Activated CD4-positive, CD25-positive, alpha-beta regulatory T cell (primary cell): ENCODE measurements at regions not wholly inside any gene's neighbourhood (a gene's known extent, or its start where the extent isn't known, plus 50 kb on each side); places are given as distances from the start of the nearest gene placed in this dataset.
"Not testable (repeated sequence)": the region's sequence is repeated elsewhere in the genome, so short reads cannot be mapped to it uniquely, and the experiment has no call there.

Experiments
- DNase-seq, 4 experiments: peaks; one replicate each; lab custom pipeline; 2025; lab: John Stamatoyannopoulos, UW

DNA sequence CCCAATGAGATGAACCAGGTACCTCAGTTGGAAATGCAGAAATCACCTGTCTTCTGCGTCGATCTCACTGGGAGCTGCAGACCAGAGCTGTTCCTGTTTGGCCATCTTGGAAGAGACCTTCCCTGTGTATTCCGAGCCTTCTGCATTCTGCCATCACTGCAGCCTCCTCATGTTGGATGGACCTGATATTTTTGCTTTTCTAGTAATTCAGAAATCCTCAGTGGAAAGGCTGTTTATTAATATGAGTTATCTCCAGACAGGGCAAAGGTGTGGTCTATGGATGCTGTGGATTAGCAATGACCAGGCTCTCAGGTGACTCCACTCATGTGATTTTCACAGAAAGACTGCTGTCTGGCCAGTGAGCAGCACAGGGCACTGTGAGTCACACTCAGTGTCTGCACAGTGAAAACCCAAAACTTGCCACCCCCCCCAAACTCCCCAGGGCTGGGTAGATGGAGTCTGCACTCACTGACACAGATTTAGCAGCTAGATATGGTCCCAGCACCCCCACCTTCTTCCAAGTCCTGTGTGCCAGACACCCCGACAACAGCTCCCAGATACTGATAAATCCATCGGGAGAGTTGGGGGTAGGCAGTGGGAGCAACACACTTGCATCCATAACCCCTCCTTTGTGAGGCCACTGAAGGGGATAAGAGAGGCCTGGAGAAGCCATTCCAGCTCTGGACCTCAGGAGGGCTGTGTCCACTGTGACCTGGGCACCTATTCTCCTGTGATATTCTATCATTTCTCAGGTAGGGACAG, 75.2 kb upstream of the TOP3B start:
- no peak for DNase-seq

GRCh38 chr22:22056809-22057594, 74.4 kb upstream of the TOP3B start:
- DNase-seq = not testable (repeated sequence)

DNA sequence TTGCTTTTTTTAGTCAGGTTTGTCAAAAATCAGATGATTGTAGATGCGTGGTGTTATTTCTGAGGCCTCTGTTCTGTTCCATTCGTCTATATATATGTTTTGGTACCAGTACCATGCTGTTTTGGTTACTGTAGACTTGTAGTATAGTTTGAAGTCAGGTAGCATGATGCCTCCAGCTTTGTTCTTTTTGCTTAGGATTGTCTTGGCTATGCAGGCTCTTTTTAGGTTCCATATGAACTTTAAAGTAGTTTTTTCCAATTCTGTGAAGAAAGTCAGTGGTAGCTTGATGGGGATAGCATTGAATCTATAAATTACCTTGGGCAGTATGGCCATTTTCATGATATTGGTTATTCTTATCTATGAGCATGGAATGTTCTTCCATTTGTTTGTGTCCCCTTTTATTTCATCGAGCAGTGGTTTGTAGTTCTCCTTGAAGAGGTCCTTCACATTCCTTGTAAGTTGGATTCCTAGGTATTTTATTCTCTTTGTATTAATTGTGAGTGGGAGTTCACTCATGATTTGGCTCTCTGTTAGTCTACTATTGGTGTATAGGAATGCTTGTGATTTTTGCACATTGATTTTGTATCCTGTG, 70.1 kb upstream of the TOP3B start:
- not testable (repeated sequence) for DNase-seq

DNA sequence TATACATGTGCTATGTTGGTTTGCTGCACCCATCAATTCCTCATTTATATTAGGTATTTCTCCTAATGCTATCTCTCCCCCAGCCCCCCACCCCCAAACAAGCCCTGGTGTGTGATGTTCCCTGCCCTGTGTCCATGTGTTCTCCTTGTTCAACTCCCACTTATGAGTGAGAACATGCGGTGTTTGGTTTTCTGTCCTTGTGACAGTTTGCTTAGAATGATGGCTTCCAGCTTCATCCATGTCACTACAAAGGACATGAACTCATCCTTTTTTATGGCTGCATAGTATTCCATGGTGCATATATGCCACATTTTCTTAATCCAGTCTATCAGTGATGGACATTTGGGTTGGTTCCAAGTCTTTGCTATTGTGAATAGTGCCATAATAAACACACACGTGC, 68.4 kb upstream of the TOP3B start:
- not testable (repeated sequence) for DNase-seq

GRCh38 chr22:22050141-22050775, 67.7 kb upstream of the TOP3B start:
- no peak for DNase-seq

GRCh38 chr22:22049684-22050083, 67.1 kb upstream of the TOP3B start:
- no peak for DNase-seq

GRCh38 chr22:22048981-22049531, 66.5 kb upstream of the TOP3B start:
- no peak for DNase-seq

- DNase-seq = no peak
Observed at GRCh38 chr22:22048318-22048942, 65.8 kb upstream of the TOP3B start.

- no peak for DNase-seq
Observed at GRCh38 chr22:22047776-22048175, 65.2 kb upstream of the TOP3B start.

DNA sequence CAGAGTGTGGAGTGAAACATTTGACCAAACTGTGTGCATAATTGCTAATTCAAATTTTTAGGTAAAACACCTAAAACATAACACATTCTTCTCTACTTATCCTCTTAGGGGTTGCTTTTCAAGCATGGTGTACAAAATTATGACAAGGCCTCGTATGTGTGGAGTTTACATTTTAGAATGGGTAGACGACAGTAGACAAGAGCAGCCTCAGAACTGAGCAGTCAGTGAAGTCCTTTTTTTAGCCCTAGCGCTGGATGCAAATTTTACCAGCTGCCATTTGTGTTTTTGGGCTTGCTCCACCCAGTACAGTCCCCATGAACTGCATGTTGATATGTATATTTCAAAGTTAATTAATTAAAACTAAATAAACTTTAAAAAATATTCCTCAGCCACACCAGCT, 64.7 kb upstream of the TOP3B start:
- DNase-seq = no peak

- no peak for DNase-seq
Observed at GRCh38 chr22:22046370-22046769, 63.8 kb upstream of the TOP3B start.

DNA sequence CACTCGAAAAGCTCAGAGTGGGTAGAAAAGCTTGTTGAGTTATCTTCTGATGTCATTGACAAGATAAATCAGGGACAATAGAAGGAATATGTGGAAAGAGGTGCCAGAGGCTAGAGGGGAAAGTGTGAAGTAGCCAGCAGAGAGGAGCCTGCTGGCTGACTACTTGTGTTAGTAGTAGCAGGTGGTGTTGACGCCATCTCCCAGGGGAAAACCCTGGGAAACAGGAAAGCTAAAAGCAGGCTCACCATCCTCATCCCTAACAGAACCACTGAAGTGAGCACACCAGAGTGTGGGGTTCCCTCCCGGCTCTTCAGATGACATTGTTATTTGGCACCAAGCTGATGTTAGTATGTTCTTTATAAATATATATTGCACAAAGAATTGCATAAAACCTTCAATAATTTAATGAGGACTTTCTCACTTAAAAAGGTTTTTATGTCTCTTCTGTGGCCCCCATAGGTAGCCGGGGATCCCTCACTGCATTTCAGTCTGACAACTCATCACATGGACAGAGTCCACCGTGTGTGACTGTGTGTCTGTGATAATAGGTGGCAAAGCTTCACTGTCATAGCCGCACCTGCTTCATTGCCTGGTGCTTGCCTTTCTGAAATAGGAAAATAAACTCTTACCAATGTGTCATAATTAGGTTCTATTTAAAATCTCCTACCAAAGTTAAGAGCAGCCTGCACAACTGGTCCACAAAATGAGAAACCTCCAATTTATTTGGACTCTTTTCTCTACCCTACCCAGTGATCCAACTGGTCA, 63.2 kb upstream of the TOP3B start:
- no peak for DNase-seq

DNA sequence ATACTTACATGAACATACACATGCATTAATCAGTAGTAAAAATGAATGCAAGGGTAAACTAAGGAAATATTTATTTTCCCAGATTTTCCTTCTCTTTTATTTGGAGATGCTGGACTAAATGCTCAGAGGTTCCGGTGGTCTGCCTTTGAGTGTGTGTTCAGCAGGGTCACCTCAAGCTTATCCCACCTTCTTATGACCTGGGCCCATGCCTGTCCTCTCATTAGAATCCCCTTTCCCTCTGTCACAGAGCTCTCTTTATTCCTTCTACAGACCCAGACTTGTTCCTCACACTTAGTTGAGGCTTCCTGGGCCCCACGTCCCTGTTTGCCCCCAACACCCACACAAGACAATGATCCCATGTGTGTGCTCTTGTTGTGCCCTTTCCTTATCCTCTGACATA, 61.6 kb upstream of the TOP3B start:
- no peak for DNase-seq

GRCh38 chr22:22043296-22044078, 60.9 kb upstream of the TOP3B start:
- no peak for DNase-seq

DNA sequence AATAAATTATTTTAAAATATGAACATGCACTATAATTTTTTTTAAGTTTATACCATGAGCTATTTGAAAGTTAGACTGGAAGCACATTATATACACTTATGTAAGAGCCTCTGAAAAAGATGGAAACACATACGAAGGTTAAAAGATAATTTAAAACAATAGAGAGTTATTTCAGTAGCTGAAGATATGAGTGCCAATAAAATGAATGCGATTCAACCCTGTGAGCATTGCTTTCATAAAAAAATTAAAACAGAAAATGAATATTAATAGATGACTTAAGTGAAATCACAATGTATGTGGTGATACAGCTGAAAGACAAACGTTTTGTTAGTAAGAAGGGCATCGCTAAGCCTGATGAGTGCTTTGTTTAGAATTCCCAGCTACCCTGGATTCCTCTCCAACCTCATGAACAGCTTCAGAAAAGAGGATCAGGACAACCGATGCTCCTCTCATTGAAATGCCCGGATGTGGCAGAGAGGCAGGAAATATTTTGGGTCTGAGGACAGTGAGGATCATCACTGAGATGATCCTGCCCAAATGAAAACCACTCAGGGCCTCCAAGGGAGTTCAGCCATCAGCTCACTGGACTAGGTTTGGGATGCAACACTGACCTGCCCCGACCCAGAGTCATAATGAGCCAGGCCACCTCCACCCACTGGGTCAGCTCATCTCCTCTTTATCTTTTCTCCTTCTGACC, 60.2 kb upstream of the TOP3B start:
- no peak for DNase-seq

GRCh38 chr22:22042009-22042408, 59.4 kb upstream of the TOP3B start:
- DNase-seq = no peak

DNA sequence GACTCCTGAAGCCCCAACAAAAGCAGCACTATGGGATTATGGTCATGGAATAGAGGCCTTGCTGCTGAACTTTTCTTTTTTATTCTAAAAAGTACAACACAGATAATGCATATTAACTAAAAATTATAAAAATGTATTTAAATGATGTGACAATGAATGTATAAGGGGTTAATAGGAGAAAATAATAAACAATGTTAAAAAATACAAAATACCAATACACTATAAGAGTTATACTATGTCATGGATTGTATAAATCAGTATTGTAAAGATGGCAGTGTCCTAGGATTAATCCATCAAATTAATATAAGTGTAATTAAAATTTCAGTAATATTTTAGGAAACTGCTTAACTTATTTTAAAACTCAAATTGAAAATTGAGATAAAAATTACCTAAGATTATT, 58.3 kb upstream of the TOP3B start:
- no peak for DNase-seq

DNA sequence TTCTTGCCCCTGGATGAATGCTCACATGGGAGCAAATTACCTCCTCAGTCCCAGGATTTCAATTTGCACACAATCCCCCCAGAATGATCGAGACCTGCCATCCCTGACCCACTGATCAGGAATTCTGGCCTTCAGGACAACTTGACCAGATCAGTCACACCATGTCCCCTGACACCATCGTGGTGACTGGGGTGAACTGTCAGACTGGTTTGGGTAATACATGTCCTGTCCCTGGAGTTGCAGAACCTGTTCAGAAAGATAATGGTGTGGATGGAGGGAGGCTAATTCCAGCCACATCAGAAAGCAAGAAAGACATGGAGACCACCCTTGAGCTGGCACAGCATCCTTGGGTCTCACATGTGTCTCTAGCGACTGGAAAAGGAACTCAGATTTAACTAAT, 57.9 kb upstream of the TOP3B start:
- DNase-seq = no peak

DNA sequence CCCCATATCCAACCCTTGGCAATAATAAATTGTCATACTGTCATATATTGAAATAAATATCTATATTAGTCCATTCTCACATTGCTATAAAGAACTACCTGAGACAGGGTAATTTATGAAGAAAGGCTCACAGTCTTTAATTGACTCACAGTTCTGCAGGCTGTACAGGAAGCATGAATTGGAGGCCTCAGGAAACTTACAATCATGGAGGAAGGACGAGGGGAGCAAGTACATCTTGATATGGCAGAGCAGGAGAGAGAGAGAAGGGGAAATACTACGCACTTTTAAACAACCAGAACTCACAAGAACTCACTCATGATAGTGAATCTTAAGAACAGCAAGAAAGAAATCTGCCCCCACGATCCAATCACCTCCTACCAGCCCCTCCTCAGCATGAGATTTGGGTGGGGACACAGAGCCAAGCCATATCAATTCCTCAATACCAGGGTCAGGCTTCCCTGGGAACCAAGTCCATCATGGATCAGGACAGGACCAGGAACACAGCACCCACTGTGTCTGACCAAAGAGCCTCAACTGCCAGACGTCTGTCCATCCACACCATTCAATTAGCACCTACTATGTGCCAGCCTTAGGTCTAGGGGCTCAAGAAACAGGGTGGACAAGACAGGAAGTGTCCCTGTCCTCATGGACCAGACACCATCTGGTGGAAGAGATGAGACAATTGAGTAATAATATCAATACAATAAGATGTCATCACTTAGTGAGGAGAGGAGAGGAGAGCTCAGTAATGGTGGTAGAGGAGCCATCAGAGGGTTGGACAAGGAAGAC, 56.9 kb upstream of the TOP3B start:
- DNase-seq = no peak
